Astrocyte of the hippocampus (primary cell): ENCODE measurements at regions not wholly inside any gene's neighbourhood (a gene's known extent, or its start where the extent isn't known, plus 50 kb on each side); places are given as distances from the start of the nearest gene placed in this dataset.
"Not testable (repeated sequence)": the region's sequence is repeated elsewhere in the genome, so short reads cannot be mapped to it uniquely, and the experiment has no call there.

Source experiments
- DNase-seq: peaks from one replicate; pipeline ENCODE4 v3.0.0; 2011; ENCODE audit warnings: low read depth, low spot score

GRCh38 chr4:38466401-38466800 is 197.6 kb upstream of the KLF3 start:
- no peak for DNase-seq

GRCh38 chr4:38467296-38467695 is 196.7 kb upstream of the KLF3 start:
- DNase-seq: no peak

DNA sequence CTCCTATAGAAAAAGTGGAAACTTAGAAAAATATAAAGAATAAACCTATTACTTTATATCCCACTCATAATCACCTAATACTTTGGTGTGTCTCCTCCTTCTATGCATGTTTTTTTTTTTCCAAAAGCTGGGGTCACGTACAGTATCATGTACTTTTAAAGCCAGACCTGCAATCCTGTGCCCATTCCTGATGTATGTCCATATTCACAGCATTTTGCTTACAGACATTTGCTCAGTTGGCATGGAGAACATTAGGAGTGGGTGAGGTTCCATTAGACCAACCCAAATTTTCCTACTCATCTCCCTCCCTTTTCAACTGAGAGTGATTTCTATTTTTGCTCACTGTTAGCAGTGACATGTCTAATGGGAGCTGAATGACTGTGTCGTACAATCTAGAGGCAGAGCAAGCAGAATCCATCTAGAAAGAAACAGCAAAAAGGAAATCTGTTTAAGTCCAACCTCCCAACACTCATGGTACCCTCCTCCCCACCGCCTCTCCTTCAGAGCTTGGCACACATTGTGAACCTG is 195.6 kb upstream of the KLF3 start:
- DNase-seq: no peak

DNA sequence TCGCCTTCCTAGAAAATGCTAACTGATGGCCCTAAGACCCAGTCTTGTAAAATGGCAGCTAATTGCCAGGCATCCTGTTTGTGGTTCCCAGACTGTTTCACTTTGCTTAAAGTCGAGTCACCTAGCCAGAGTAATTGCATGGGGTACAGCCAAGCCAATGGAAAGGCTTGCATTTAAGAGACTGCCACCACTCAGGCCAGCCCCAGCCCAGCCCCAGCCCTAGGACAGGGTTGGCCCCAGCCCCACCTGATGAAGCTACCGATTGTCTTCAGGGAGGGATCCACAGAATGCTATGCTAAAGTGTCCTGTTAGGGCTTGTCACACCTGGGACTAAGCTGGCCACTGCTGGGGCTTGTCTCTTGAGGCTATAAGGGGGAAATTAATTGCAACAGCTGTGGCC is 194.6 kb upstream of the KLF3 start:
- DNase-seq: no peak

DNA sequence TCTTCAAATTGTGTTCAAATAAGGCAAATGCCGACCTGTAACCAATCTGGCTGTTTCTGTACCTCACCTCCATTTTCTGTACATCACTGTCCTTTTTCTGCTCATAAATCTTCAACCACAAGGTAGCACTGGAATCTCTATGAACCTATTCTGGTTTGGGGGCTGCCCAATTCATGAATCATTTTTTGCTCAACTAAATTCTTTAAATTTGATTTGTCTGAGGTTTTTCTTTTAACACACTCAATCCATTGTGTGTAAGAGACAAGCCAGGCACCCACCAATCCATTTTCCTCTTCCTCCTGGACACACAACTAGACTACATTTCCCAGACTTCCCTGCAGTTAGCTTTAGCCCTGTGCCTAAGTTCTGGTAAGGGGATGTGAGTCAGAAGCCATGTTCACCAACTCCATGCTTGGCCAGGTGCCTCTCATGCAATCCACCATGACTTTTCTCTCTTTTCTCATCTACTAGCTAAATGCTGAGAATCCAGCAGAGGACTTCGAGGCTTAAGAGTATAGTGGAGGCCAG is 193.2 kb upstream of the KLF3 start:
- no peak for DNase-seq

DNA sequence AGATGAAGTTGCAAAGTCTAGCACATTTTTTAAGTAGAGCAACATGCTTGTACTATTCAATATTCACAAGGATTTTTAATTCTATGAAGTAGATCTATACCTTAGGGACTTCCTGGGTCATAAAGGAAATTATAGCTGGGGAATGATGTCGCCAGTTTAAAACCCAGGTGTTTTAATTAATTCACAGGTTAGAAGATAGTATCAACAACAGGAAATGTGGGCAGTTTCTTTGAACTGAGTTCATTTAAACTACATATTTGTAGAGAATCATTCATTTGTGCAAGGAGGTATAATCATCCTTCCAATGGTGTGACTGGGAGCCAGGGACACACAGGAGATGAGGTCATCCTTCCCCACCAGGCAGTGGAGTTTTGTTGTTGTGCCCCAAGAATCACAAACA is 181.3 kb upstream of the KLF3 start:
- DNase-seq: no peak

- not testable (repeated sequence) for DNase-seq
Measured at GRCh38 chr4:38483628-38484027, 180.4 kb upstream of the KLF3 start.

- peak; percentile 54 for DNase-seq
Measured at GRCh38 chr4:38489011-38489861, 174.8 kb upstream of the KLF3 start.

DNA sequence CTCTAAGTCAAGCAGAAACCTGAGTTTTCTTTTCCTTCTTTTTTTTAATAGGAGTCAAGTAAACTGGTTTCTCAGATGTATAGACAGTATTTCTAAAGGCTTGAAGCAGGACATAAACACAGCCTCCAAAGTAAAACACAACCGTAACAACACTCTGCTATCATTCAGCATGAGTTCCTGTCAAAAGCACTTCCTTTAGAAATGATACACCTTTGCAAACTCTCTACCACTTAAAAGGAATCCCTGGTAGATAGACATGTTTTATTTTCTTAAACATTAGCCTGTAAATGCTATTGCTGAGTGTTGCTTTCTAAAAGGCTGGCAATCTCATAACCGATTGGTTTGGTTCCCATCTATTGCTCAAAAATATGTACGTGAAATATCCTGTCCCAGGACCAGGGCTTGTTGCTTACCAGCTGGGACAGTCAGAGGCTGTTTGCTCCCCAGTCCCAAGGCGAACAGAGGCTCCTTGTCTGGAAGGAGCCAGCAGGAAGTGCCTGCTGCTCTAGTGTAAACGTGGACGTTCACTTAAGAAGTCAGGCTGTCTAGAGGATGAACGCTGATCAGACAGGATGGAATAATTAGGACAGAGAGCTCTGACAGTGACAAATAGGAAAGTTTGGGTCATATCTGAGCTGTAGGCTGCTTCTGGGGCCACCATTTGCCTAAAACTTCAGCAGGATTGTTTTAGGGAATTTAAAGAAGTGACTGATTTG is 173.9 kb upstream of the KLF3 start:
- peak; percentile 37 for DNase-seq

DNA sequence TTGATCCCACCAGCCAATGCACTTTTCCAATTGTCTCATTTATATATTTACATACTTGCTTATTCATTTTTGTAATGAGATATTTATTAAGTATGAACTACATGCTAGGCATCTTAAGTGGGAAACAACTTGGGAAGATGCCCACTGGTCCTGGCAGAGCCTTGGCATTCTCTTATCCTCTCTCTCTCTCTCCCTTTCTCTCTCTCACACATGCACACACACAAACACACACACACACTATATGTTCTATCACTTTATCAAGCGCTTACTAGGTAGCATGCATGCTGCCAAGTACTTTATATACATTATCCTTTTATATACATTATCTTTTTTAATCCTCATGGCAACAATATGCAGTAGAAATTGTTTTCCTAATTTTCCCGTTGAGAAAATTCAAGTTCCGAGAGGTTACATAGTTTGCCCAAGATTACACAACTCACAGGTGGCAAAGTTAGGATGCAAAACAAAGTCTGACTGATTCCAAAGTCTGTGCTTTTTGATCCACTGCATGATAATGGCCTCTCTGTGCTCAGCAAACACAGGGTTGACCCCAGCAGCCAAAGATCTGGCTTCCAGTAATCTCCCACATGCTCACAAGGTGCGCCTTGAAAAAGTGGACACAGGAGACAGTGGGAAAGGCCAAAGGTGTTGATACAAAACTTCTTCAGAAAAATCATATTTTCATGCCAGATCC is 173.1 kb upstream of the KLF3 start:
- peak; percentile 12 for DNase-seq

DNA sequence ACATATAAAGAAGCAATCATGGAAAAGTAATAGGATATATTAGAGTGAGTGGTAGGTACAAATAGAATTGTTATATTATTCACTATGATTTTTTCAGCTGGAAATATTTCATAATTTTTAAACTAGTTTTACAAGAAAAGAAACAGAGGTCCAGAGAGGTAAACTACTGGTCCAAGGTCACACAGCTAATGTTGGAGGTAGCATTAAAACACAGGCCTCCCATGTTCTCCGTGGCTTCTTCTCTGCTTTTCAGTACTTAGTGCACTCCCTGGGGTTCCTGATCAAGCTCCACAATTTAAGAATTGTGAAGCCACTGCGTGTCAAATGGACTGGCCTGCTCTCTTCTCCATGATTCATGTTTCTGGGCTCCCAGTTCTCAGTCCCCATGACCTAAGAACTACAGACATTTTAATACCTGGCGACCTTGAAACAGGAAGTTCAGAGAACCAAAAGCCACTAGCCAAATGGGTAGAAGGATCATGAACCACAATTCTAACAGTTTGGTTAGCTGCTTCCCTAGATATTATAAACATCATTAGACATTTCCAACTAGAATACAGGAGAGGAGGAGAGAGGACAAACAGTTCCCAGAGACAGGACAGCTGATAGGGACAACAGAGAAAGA is 172.0 kb upstream of the KLF3 start:
- DNase-seq: no peak

DNA sequence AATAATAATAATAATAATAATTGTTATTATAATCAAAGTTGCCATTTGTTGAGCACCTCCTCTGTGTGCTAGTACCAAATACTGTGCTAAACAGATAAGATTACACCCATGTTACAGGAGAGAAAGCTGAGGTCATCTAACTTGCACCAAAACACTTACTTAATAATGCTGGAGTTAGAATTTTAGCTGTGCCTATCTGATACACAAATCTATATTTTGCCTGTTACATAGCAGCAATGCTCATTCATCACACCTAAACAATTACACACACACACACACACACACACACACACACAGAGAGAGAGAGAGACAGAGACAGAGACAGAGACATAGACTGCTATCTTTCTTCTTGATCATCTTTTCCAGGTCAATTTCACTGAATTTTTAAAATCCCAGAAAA is 170.9 kb upstream of the KLF3 start:
- DNase-seq: no peak

DNA sequence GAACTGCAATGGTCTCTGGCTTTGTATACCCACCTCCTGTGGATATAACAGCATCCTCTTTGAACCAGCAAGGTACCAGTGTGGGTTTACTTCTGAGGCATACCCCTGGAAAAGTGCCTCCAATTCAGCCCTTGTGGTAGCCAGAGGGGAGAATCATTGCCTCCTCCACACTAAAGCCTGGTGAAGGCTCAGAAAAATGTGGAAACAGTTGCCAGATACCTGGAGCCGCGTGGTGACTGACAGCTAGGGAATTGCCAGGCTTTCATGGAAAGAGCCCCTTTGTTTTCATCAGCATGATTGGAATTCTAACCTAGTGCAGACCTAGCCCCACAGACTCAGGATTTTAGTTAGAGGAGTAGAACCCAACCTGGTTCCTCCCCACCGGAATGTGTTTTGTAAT is 168.6 kb upstream of the KLF3 start:
- peak; percentile 41 for DNase-seq

- no peak for DNase-seq
Measured at GRCh38 chr4:38497121-38497520, 166.9 kb upstream of the KLF3 start.

- peak; percentile 43 for DNase-seq
Measured at GRCh38 chr4:38499101-38499500, 164.9 kb upstream of the KLF3 start.

- no peak for DNase-seq
Measured at GRCh38 chr4:38500433-38500832, 163.6 kb upstream of the KLF3 start.

DNA sequence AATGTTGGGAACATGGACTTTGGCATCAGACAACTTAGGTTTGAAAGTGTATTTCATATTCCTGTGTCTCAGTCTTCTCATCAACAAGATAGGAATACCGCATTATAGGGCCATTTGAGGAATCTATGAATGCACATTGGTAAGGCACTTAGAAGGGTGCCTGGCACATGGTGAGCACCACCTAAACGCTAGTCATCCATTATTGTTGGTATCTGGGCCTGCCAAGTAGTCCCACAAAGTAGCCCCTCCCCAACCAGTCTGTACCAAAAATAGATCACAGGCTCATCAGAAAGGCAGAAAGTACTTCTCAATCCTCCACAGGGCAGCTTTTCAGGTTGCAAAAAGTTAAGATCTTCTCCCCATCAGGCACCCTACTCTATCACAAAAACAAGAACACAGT is 162.3 kb upstream of the KLF3 start:
- no peak for DNase-seq

GRCh38 chr4:38503689-38504395 is 160.2 kb upstream of the KLF3 start:
- DNase-seq: no peak

GRCh38 chr4:38504396-38504715 is 159.6 kb upstream of the KLF3 start:
- no peak for DNase-seq

DNA sequence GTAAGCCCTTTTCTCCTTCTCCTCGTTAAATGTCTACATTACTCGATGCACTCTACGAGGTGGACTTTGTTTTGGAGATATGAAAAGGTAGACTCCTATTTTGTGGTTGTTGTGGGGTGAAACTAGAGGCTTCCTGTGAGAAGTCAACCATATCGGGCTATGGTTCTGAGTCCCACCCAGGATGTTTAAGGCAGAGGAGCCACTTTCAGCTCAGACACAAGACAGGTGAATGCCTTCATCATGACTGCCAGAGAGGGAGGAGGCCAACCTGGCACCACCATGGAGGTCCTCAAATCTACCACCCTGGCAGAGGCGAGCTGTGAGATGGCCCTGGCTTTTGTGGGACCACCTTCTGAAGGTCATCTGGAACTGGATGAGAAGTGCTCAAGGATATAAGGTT is 154.4 kb upstream of the KLF3 start:
- DNase-seq: no peak

- DNase-seq: peak; percentile 59
Measured at GRCh38 chr4:38510201-38510600, 153.8 kb upstream of the KLF3 start.
